GM12875 (cell line): ENCODE measurements at regions not wholly inside any gene's neighbourhood (a gene's known extent, or its start where the extent isn't known, plus 50 kb on each side); places are given as distances from the start of the nearest gene placed in this dataset.

Experiments used
- H3K4me3 ChIP-seq: one replicate; pipeline ENCODE4 v1.5.1; 2011; ENCODE audit warnings: low read depth, low read length, control low read depth
- TF ChIP-seq, protein P1 (sequence below): IDR thresholded peaks from 2 replicates; pipeline ENCODE4 v1.5.1; 2011; ENCODE audit warnings: low read depth, mild to moderate bottlenecking, control low read depth, inconsistent platforms, low read length, moderate library complexity, borderline replicate concordance; ENCODE audit not compliant: insufficient read depth

DNA sequence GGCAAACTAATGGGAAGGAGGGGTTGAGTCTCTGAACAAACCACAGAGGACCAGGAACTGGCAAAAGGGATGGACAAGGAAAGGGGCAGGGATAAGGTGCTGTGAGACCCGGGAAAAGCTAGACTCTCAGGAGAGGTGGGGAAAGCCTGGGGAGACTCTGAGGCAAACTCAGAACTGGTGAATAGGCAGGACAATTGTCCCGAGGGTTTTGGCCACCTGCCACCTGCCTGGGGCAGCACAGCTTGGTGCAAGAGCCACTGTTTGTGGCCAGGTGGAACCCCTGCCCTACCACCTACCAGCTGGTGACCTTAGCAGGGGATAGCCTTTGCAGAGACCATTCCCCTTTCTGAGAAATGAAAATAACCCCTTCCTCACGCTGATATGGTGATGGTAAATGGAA, 129.4 kb upstream of the ASB18 start:
- H3K4me3 ChIP-seq = no peak overlapping the region
- TF ChIP-seq, protein P1, sequence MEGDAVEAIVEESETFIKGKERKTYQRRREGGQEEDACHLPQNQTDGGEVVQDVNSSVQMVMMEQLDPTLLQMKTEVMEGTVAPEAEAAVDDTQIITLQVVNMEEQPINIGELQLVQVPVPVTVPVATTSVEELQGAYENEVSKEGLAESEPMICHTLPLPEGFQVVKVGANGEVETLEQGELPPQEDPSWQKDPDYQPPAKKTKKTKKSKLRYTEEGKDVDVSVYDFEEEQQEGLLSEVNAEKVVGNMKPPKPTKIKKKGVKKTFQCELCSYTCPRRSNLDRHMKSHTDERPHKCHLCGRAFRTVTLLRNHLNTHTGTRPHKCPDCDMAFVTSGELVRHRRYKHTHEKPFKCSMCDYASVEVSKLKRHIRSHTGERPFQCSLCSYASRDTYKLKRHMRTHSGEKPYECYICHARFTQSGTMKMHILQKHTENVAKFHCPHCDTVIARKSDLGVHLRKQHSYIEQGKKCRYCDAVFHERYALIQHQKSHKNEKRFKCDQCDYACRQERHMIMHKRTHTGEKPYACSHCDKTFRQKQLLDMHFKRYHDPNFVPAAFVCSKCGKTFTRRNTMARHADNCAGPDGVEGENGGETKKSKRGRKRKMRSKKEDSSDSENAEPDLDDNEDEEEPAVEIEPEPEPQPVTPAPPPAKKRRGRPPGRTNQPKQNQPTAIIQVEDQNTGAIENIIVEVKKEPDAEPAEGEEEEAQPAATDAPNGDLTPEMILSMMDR = no peak

DNA sequence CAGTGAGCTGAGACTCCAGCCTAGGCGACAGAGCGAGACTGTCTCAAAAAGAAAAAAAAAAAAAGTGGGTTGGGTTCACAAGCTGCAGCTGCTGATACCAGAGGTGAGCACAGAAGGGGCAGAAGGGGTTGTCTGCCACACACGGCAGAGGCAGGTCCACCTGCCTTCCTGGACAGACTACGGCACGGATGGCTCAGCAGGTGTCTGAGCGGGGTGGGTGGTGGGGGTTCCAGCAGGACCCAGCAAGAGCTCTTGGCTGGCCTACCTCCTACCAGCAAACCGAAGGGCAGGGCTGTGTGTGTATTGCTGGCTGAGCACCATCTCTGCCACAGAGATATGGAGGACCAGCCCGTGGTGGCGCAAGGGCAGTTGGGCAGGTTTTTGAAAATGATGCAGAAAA, 130.4 kb upstream of the ASB18 start:
- no peak overlapping the region for H3K4me3 ChIP-seq
- TF ChIP-seq, protein P1 = no peak

DNA sequence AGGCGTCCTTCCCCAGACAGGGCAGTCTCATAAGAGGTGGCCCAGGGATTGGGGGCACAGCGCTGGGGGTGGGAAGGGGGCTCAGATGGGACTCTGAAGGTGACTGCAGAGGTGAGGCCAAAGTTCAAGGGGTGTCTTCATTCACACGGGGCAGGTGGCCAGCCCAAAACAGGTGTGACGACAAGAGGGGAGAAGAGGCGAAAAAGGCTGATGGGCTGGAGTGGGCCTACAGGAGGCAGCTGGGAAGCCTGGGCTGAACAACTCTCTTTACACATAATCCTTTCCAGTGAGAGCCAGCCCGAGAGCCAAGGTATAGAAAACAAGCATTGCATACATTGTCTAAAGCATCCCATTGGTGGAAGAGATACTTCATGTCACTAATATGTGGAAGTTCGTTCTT, 130.9 kb upstream of the ASB18 start:
- TF ChIP-seq, protein P1 = no peak
- no peak overlapping the region for H3K4me3 ChIP-seq

- TF ChIP-seq, protein P1 = no peak
- H3K4me3 ChIP-seq = no peak overlapping the region
These were observed 132.7 kb upstream of the ASB18 start for GRCh38 chr2:236396818-236397350.

GRCh38 chr2:236397681-236398080, 133.5 kb upstream of the ASB18 start:
- H3K4me3 ChIP-seq = no peak overlapping the region
- TF ChIP-seq, protein P1 = no peak

GRCh38 chr2:236399409-236399808, 135.2 kb upstream of the ASB18 start:
- H3K4me3 ChIP-seq = no peak overlapping the region
- TF ChIP-seq, protein P1 = no peak

- H3K4me3 ChIP-seq = no peak overlapping the region
- TF ChIP-seq, protein P1 = no peak
These were observed 135.9 kb upstream of the ASB18 start for GRCh38 chr2:236400046-236400574.
